Adrenal gland (tissue), 9 donors: ENCODE measurements at regions not wholly inside any gene's neighbourhood (a gene's known extent, or its start where the extent isn't known, plus 50 kb on each side); places are given as distances from the start of the nearest gene placed in this dataset.

ENCODE experiments used
- DNase-seq, 7 donors: peaks; one replicate each; pipeline ENCODE4 v3.0.0-alpha.2; 2019 to 2020
- H3K27ac ChIP-seq, 5 donors: fragments of 200-600 bp; sonication (generic) in 4 of 5; 1 replicate in 3 of 5; 2 replicates in 2 of 5; pipeline versions ENCODE4 v1.5.1 to v1.8.0; 2016 to 2020; ENCODE audit warnings: mild to moderate bottlenecking in 1 of 5
- H3K27me3 ChIP-seq: fragments of 200-600 bp; 2 replicates; pipeline ENCODE4 v1.8.0; 2021
- H3K36me3 ChIP-seq, 2 donors: fragments of 200-600 bp; replicated peaks in 1 of 2; 1 replicate in 1 of 2; 2 replicates in 1 of 2; pipeline versions ENCODE4 v1.5.1 to v1.8.0; 2018 to 2022
- H3K4me1 ChIP-seq, 2 donors: fragments of 200-600 bp; replicated peaks in 1 of 2; 1 replicate in 1 of 2; 2 replicates in 1 of 2; pipeline versions ENCODE4 v1.5.1 to v1.8.0; 2018 to 2021
- H3K4me3 ChIP-seq, 4 donors: fragments of 200-600 bp; sonication (generic) in 3 of 4; one replicate each; pipeline ENCODE4 v1.5.1; 2016 to 2018
- H3K9me3 ChIP-seq, 3 donors: fragments of 200-600 bp; sonication (generic) in 1 of 3; replicated peaks in 1 of 3; 1 replicate in 2 of 3; 2 replicates in 1 of 3; pipeline versions ENCODE4 v1.5.1 to v1.8.0; 2016 to 2021
- CTCF ChIP-seq, 6 experiments: fragments of 450-650 bp in 4 of 6; fragments of 200-600 bp in 2 of 6; sonication (generic) in 1 of 6; IDR thresholded peaks; 1 replicate in 5 of 6; 2 replicates in 1 of 6; pipeline versions ENCODE4 v1.5.1 to v1.8.0; 2016 to 2021; ENCODE audit warnings: antibody characterized with exemption in 6 of 6, mild to moderate bottlenecking in 2 of 6, moderate library complexity in 1 of 6
- POLR2A ChIP-seq, 2 donors: fragments of 450-650 bp; IDR thresholded peaks; one replicate each; pipeline ENCODE4 v1.6.1; 2017; ENCODE audit warnings: antibody characterized with exemption in 2 of 2, mild to moderate bottlenecking in 2 of 2, moderate library complexity in 1 of 2
- WGBS, 4 donors: extraction: QIAGEN DNeasy Blood & Tissue Kit in 2 of 4; methylation state at CpG; one replicate each; pipeline versions ENCODE4 v1.1.5 to v1.1.7; 2013 to 2017; 5-methylcytosine and 5-hydroxymethylcytosine counted together
- intact Hi-C, 2 donors: fragments of 100-400 bp; cut with DNase I; formaldehyde crosslinking; loops; one replicate each; pipeline versions ENCODE4 v1.14.1 to v1.15.0; 2022 to 2023
- donor health status: healthy with polysubstance abuse.
- donor health status: Bipolar disorder and iron deficiency.
- donor health status: DM: yes; HTN: yes; CAD: no.
- donor health status: DM: no; HTN: no; CAD: no.
- donor health status: DM: no; HTN: no; CAD: no.

GRCh38 chr2:237189799-237190198 is 104.1 kb downstream of the COPS8 start:
- no peak for TF ChIP-seq CTCF (IDR thresholded peaks at IDR 0.05)
- TF ChIP-seq POLR2A (IDR thresholded peaks at IDR 0.05): no peak

GRCh38 chr2:237190966-237191713 is 105.5 kb downstream of the COPS8 start:
- 75 to 79% (median 77%) methylated on average over 7 of the region's 7 CpGs for WGBS, 4 donors
- no peak for DNase-seq
- no peaks in the 10 kb centered on the region for H3K4me1 ChIP-seq
- H3K4me3 ChIP-seq: no peak overlapping the region
- TF ChIP-seq POLR2A (IDR thresholded peaks at IDR 0.05) (no peak), CTCF (IDR thresholded peaks at IDR 0.05) (no peak)
- no peak overlapping the region for H3K27ac ChIP-seq
- H3K27me3 ChIP-seq: no peaks in the 10 kb centered on the region
- H3K9me3 ChIP-seq: no peaks in the 10 kb centered on the region
- intact Hi-C loops: no loop called here
- H3K36me3 ChIP-seq: no peaks in the 10 kb centered on the region

More at GRCh38 chr2:237189799-237190198, 104.1 kb downstream of the COPS8 start:
- Histone ChIP-seq H3K27me3 (no peaks in the 10 kb centered on the region), H3K36me3 (no peaks in the 10 kb centered on the region), H3K4me3 (no peak overlapping the region), H3K9me3 (no peaks in the 10 kb centered on the region), H3K4me1 (no peaks in the 10 kb centered on the region), H3K27ac (no peak overlapping the region)
- WGBS, 4 donors: 81 to 91% (median 84%) methylated on average over 5 of the region's 5 CpGs
- intact Hi-C loops: loop anchor here in 1 of 2 donors (10.0 kb wide), 1 partner anchor 125 kb away; no protein-coding TSS in a partner anchor
- DNase-seq: no peak

GRCh38 chr2:237191714-237192081 is 106.0 kb downstream of the COPS8 start:
- 77 to 82% (median 79%) methylated on average over 4 to 8 of the region's 8 CpGs for WGBS, 4 donors
- H3K4me1 ChIP-seq: no peaks in the 10 kb centered on the region
- H3K36me3 ChIP-seq: no peaks in the 10 kb centered on the region
- H3K9me3 ChIP-seq: no peaks in the 10 kb centered on the region
- no peaks in the 10 kb centered on the region for H3K27me3 ChIP-seq
- no peak overlapping the region for H3K27ac ChIP-seq
- no peak for DNase-seq
- TF ChIP-seq CTCF (IDR thresholded peaks at IDR 0.05) (no peak), POLR2A (IDR thresholded peaks at IDR 0.05) (no peak)
- H3K4me3 ChIP-seq: no peak overlapping the region
- intact Hi-C loops: no loop called here

GRCh38 chr2:237192881-237193280 is 107.2 kb downstream of the COPS8 start:
- DNase-seq: no peak
- Histone ChIP-seq H3K27ac (no peak overlapping the region), H3K4me3 (no peak overlapping the region), H3K27me3 (no peaks in the 10 kb centered on the region), H3K36me3 (no peaks in the 10 kb centered on the region), H3K4me1 (no peaks in the 10 kb centered on the region), H3K9me3 (no peaks in the 10 kb centered on the region)
- TF ChIP-seq CTCF (IDR thresholded peaks at IDR 0.05): no peak
- TF ChIP-seq POLR2A (IDR thresholded peaks at IDR 0.05): no peak
- intact Hi-C loops: no loop called here
- 91 to 98% (median 96%) methylated on average over 8 of the region's 8 CpGs for WGBS, 4 donors
